Brain microvascular endothelial cell (primary cell): ENCODE measurements at regions not wholly inside any gene's neighbourhood (a gene's known extent, or its start where the extent isn't known, plus 50 kb on each side); places are given as distances from the start of the nearest gene placed in this dataset.

Source experiments
- DNase-seq: peaks from one replicate; pipeline ENCODE4 v3.0.0-alpha.2; 2020
- H3K27ac ChIP-seq: fragments of 250-450 bp; sonication (Bioruptor Pico); 2 replicates; pipeline ENCODE4 v1.5.1; 2020; ENCODE audit warnings: mild to moderate bottlenecking, moderate library complexity
- H3K27me3 ChIP-seq: fragments of 250-450 bp; sonication (Bioruptor Pico); replicated peaks from 2 replicates; pipeline ENCODE4 v1.5.1; 2020; ENCODE audit warnings: mild to moderate bottlenecking
- H3K36me3 ChIP-seq: fragments of 250-450 bp; sonication (Bioruptor Pico); replicated peaks from 2 replicates; pipeline ENCODE4 v1.5.1; 2020; ENCODE audit warnings: mild to moderate bottlenecking
- H3K4me3 ChIP-seq: 2 replicates; pipeline ENCODE4 v1.5.1; 2011; ENCODE audit warnings: low read depth, mild to moderate bottlenecking, control low read depth, low read length, moderate library complexity
- in situ Hi-C: cut with HindIII; loops from 2 replicates; pipeline ENCODE4 v1.10.0; 2017; ENCODE audit warnings: low sequenced_read_pairs, low pct_ligation_motif_present
- TF ChIP-seq, protein P1 (sequence below): IDR thresholded peaks from 2 replicates; pipeline ENCODE4 v1.5.1; 2011; ENCODE audit warnings: low read depth, mild to moderate bottlenecking, moderate library complexity, low read length, control low read depth, inconsistent platforms; ENCODE audit errors: missing control alignments

GRCh38 chr4:52198294-52198693 is 147.2 kb downstream of the SPATA18 start:
- in situ Hi-C loops: no loop called here
- Histone ChIP-seq H3K27me3 (no peaks in the 10 kb centered on the region), H3K27ac (no peak overlapping the region), H3K4me3 (no peak overlapping the region), H3K36me3 (no peaks in the 10 kb centered on the region)
- DNase-seq: no peak
- TF ChIP-seq, protein P1, sequence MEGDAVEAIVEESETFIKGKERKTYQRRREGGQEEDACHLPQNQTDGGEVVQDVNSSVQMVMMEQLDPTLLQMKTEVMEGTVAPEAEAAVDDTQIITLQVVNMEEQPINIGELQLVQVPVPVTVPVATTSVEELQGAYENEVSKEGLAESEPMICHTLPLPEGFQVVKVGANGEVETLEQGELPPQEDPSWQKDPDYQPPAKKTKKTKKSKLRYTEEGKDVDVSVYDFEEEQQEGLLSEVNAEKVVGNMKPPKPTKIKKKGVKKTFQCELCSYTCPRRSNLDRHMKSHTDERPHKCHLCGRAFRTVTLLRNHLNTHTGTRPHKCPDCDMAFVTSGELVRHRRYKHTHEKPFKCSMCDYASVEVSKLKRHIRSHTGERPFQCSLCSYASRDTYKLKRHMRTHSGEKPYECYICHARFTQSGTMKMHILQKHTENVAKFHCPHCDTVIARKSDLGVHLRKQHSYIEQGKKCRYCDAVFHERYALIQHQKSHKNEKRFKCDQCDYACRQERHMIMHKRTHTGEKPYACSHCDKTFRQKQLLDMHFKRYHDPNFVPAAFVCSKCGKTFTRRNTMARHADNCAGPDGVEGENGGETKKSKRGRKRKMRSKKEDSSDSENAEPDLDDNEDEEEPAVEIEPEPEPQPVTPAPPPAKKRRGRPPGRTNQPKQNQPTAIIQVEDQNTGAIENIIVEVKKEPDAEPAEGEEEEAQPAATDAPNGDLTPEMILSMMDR: no peak

- peak; percentile 7 for DNase-seq
- H3K27me3 ChIP-seq: no peaks in the 10 kb centered on the region
- TF ChIP-seq, protein P1: no peak
- H3K36me3 ChIP-seq: no peaks in the 10 kb centered on the region
- in situ Hi-C loops: no loop called here
- no peak overlapping the region for H3K27ac ChIP-seq
- no peak overlapping the region for H3K4me3 ChIP-seq
Observed at GRCh38 chr4:52199574-52200338, 148.7 kb downstream of the SPATA18 start.

- Histone ChIP-seq H3K4me3 (no peak overlapping the region), H3K27me3 (no peaks in the 10 kb centered on the region), H3K27ac (no peak overlapping the region), H3K36me3 (no peaks in the 10 kb centered on the region)
- in situ Hi-C loops: no loop called here
- DNase-seq: no peak
- TF ChIP-seq, protein P1: no peak
Observed at GRCh38 chr4:52200339-52200725, 149.2 kb downstream of the SPATA18 start.

- TF ChIP-seq, protein P1: no peak
- Histone ChIP-seq H3K4me3 (no peak overlapping the region), H3K36me3 (no peaks in the 10 kb centered on the region), H3K27ac (no peak overlapping the region), H3K27me3 (no peaks in the 10 kb centered on the region)
- no peak for DNase-seq
- in situ Hi-C loops: no loop called here
Observed at GRCh38 chr4:52201715-52202114, 150.6 kb downstream of the SPATA18 start.

DNA sequence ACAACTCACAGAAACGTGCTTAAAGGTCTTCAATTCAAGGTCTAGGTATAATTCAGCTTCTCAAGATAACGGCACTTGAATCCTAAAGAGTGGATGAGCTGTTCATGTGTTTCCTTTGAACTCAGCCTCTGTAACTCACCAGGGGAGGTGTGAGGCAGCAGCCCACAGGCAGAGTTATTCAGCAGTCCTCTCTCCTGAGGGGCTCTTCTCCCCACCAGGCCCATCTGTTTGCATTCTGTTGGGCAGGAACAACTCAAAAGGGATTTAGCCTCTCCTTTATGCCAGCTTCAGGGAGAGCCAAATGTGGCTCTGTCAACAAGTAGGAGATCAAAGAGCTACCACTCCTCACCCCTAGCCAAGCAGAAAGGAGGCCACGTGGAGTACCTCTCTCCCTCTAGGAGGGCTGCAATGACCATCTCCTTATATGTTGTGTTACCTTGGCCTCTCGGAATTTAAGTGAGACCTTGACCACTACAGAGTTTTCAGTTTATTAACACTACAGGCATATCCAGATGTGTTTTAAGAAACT is 151.2 kb downstream of the SPATA18 start:
- Histone ChIP-seq H3K4me3 (no peak overlapping the region), H3K36me3 (no peaks in the 10 kb centered on the region), H3K27ac (no peak overlapping the region), H3K27me3 (no peaks in the 10 kb centered on the region)
- in situ Hi-C loops: no loop called here
- DNase-seq: no peak
- TF ChIP-seq, protein P1: no peak
